ENCODE measurements at regions not wholly inside any gene's neighbourhood (a gene's known extent, or its start where the extent isn't known, plus 50 kb on each side); places are given as distances from the start of the nearest gene placed in this dataset.

DNA sequence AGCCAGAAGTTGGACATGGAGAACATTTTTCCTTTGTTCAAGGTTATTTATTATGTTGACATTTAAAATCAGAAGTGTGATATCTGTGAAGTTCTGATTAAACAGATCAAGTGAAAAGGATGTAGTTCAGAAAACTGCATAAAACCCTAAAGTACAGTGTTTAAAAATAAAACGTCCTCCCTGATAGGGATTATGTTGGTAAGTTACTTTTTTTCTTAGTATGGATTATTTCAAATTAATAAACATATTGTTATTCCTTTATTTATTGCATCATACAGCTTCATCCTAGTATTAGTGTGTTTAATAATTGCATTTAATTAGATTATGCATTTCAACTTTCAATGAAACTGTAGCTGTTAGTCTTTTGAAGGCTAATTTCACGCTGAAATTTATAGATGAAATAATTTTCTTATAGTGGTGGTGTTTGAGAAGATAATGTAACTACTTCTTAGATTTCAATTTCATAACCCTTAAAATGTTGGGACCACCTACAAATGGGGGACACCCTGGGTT is 157.9 kb upstream of the DMRT1 start:
- Histone ChIP-seq H3K36me3 (ENCODE audit: control insufficient read depth in 2 of 2, extremely low read depth in 1 of 2, insufficient read depth in 2 of 2, low read length in 2 of 2) (no peaks in the 10 kb centered on the region), H3K9me1 (replicated peaks; ENCODE audit: control insufficient read depth, extremely low read depth, insufficient read depth, low read length) (no peaks in the 10 kb centered on the region), H2AFZ (ENCODE audit: low read depth, low read length) (peak overlapping the region; percentile 56), H3K27ac (ENCODE audit: insufficient read depth, low read depth, low read length) (peak overlapping the region; percentile 99), H3K9ac (replicated peaks; ENCODE audit: extremely low read depth, insufficient read depth, low read length) (peak overlapping the region; percentile 90), H3K9me3 (replicated peaks; ENCODE audit: control insufficient read depth, insufficient read depth, low read length) (no peaks in the 10 kb centered on the region), H3K4me3 (replicated peaks in 1 of 3; ENCODE audit: insufficient read depth in 1 of 3, low read depth in 1 of 3, low read length in 3 of 3) (peak overlapping the region in 1 of 3 experiments; percentile 70), H3K4me2 (ENCODE audit: insufficient read depth, low read length) (peak overlapping the region; percentile 92), H4K20me1 (replicated peaks; ENCODE audit: control insufficient read depth, extremely low read depth, insufficient read depth, low read length) (no peaks in the 10 kb centered on the region), H3K27me3 (ENCODE audit: control insufficient read depth in 2 of 2, insufficient read depth in 2 of 2, low read length in 2 of 2) (no peaks in the 10 kb centered on the region), H3K4me1 (ENCODE audit: control insufficient read depth, extremely low read depth, insufficient read depth, low read length) (peaks cover 56% of the 10 kb centered on the region), H3K79me2 (ENCODE audit: control insufficient read depth, insufficient read depth, low read length) (peaks cover 10% of the 10 kb centered on the region)
- TF ChIP-seq, protein P1, sequence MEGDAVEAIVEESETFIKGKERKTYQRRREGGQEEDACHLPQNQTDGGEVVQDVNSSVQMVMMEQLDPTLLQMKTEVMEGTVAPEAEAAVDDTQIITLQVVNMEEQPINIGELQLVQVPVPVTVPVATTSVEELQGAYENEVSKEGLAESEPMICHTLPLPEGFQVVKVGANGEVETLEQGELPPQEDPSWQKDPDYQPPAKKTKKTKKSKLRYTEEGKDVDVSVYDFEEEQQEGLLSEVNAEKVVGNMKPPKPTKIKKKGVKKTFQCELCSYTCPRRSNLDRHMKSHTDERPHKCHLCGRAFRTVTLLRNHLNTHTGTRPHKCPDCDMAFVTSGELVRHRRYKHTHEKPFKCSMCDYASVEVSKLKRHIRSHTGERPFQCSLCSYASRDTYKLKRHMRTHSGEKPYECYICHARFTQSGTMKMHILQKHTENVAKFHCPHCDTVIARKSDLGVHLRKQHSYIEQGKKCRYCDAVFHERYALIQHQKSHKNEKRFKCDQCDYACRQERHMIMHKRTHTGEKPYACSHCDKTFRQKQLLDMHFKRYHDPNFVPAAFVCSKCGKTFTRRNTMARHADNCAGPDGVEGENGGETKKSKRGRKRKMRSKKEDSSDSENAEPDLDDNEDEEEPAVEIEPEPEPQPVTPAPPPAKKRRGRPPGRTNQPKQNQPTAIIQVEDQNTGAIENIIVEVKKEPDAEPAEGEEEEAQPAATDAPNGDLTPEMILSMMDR (IDR thresholded peaks at IDR 0.05; ENCODE audit: extremely low read depth in 1 of 2, insufficient read depth in 1 of 2, low read depth in 1 of 2, low read length in 2 of 2) = no peak
- no peak for TF ChIP-seq POLR2AphosphoS5 (IDR thresholded peaks at IDR 0.05; ENCODE audit: insufficient read depth, low read depth, low read length)
- no peak for TF ChIP-seq JUN (IDR thresholded peaks at IDR 0.05; ENCODE audit: borderline replicate concordance, insufficient read depth, insufficient read length, low read depth)
- peak; percentile 42 for TF ChIP-seq FOS (IDR thresholded peaks at IDR 0.05; ENCODE audit: borderline replicate concordance, insufficient read depth, low read length)
- TF ChIP-seq, protein P2, sequence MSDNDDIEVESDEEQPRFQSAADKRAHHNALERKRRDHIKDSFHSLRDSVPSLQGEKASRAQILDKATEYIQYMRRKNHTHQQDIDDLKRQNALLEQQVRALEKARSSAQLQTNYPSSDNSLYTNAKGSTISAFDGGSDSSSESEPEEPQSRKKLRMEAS (IDR thresholded peaks at IDR 0.05; ENCODE audit: insufficient read depth, insufficient read length) = no peak
- no peak for TF ChIP-seq POLR2A (IDR thresholded peaks at IDR 0.05; ENCODE audit: low read depth, low read length)
- TF ChIP-seq GATA2 (IDR thresholded peaks at IDR 0.05; ENCODE audit: insufficient read depth, insufficient read length, low read depth, low read length) = no peak
- POLR2A ChIA-PET = interaction anchor here (1.0 to 3.9 kb wide), 3 partner anchors 10 to 69 kb away, joined by 5 to 40 read pairs (median 9); no protein-coding TSS in a partner anchor
- no TSS peak for BruUV-seq (replicated peaks)
- CTCF ChIA-PET = interaction anchor here (0.6 to 8.6 kb wide), 8 partner anchors 12 to 82 kb away, joined by 3 to 91 read pairs (median 3); no protein-coding TSS in a partner anchor
- intact Hi-C loops (cut with micrococcal nuclease) (loop anchor here (1.0 to 2.0 kb wide), 5 partner anchors 10 to 117 kb away; no protein-coding TSS in a partner anchor), dilution Hi-C loops (cut with MboI; ENCODE audit: extremely low pct_ligation_motif_present, low sequenced_read_pairs) (no loop called here)
- FAIRE-seq = no peak
- DNase-seq (ENCODE audit: low read depth, low spot score) = no peak

All from endothelial cell of umbilical vein (primary cell).